Large intestine (tissue), 3 donors: ENCODE measurements at regions not wholly inside any gene's neighbourhood (a gene's known extent, or its start where the extent isn't known, plus 50 kb on each side); places are given as distances from the start of the nearest gene placed in this dataset.
"Not testable (repeated sequence)": the region's sequence is repeated elsewhere in the genome, so short reads cannot be mapped to it uniquely, and the experiment has no call there.

Experiments
- DNase-seq, 2 donors: peaks; one replicate each; pipeline versions ENCODE4 v3.0.0 to v3.0.0-alpha.2; 2013
- H3K27ac ChIP-seq: one replicate; pipeline ENCODE4 v1.5.1; 2013; ENCODE audit warnings: low read length
- H3K27me3 ChIP-seq: 2 replicates; pipeline ENCODE4 v1.6.1; 2013; ENCODE audit warnings: low read length; ENCODE audit not compliant: control insufficient read depth, insufficient read depth
- H3K36me3 ChIP-seq: 2 replicates; pipeline ENCODE4 v1.6.1; 2013; ENCODE audit warnings: low read length; ENCODE audit not compliant: control insufficient read depth, insufficient read depth
- H3K4me1 ChIP-seq: one replicate; pipeline ENCODE4 v1.6.1; 2013; ENCODE audit warnings: low read length; ENCODE audit not compliant: control insufficient read depth, insufficient read depth
- H3K4me3 ChIP-seq: one replicate; pipeline ENCODE4 v1.5.1; 2013; ENCODE audit warnings: low read length
- H3K9me3 ChIP-seq: one replicate; pipeline ENCODE4 v1.6.1; 2013; ENCODE audit warnings: mild to moderate bottlenecking, low read depth, low read length, moderate library complexity; ENCODE audit not compliant: control insufficient read depth
- WGBS: methylation state at CpG from one replicate; pipeline ENCODE4 v1.1.5; 2013; ENCODE audit warnings: low lambda C conversion rate; ENCODE audit not compliant: insufficient coverage; 5-methylcytosine and 5-hydroxymethylcytosine counted together

DNA sequence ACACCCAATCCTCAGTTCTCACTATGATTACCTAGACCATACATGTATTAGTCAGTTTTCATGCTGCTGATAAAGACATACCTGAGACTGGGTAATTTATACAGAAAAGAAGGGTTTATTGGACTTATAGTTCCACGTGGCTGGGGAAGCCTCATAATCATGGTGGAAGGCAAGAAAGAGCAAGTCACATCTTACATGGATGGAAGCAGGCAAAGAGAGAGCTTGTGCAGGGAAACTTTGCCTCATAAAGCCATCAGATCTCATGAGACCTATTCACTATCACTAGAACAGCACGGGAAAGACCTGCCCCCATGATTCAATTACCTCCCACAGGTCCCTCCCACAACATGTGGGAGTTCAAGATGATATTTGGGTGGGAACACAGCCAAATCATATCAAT, 79.5 kb upstream of the FGGY start:
- DNase-seq, H3K9me3 ChIP-seq, H3K27me3 ChIP-seq, H3K4me3 ChIP-seq, H3K27ac ChIP-seq, H3K36me3 ChIP-seq, H3K4me1 ChIP-seq: not testable (repeated sequence)
- WGBS = no CpG with 5 or more reads among the region's 2 CpGs

DNA sequence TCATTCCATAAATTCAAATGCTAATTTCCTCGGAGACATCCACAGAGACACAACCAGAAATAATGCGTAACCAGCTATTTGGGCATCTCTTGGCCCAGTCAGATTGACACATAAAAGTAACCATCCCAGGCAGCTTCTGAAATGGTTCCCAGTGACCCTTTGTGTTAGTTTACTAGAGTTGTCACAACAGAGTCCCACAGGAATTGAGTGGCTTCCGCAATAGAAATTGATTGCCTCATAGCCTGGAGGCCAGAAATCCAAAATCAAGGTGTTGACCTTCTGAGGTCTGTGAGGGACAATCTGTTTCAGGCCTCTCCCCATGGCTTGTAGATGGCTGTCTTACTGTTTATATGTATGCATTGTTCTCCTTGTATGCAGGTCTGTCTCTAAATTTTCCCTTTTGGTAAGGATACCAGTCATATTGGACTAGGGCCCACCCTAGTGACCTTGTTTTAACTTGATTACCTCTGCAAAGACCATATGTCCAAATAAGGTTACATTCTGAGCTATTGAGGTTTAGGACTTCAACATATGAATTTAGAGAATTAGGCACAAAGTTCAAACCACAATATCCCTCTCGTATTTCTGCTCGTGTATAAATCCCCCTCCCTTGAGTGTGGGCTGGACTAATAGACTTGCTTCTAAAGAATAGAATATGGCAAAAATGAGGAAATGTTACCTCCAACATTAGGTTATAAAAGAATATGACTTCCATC, 78.2 kb upstream of the FGGY start:
- H3K4me3 ChIP-seq = no peak overlapping the region
- H3K36me3 ChIP-seq = no peaks in the 10 kb centered on the region
- no peak for DNase-seq
- peaks cover 4% of the 10 kb centered on the region for H3K9me3 ChIP-seq
- no peaks in the 10 kb centered on the region for H3K27me3 ChIP-seq
- WGBS = no CpG with 5 or more reads among the region's 5 CpGs
- peaks cover 6% of the 10 kb centered on the region for H3K4me1 ChIP-seq
- H3K27ac ChIP-seq = no peak overlapping the region

- WGBS = no CpG with 5 or more reads among the region's 2 CpGs
- Histone ChIP-seq H3K36me3 (no peaks in the 10 kb centered on the region), H3K27me3 (no peaks in the 10 kb centered on the region), H3K4me1 (peaks cover 17% of the 10 kb centered on the region), H3K27ac (no peak overlapping the region), H3K9me3 (peaks cover 4% of the 10 kb centered on the region), H3K4me3 (no peak overlapping the region)
- DNase-seq = no peak
Observed at GRCh38 chr1:59219916-59220315, 77.0 kb upstream of the FGGY start.

GRCh38 chr1:59220356-59220755, 76.5 kb upstream of the FGGY start:
- peaks cover 4% of the 10 kb centered on the region for H3K9me3 ChIP-seq
- DNase-seq = no peak
- H3K4me3 ChIP-seq = no peak overlapping the region
- no peaks in the 10 kb centered on the region for H3K36me3 ChIP-seq
- no CpG with 5 or more reads among the region's 5 CpGs for WGBS
- no peak overlapping the region for H3K27ac ChIP-seq
- H3K27me3 ChIP-seq = no peaks in the 10 kb centered on the region
- peaks cover 21% of the 10 kb centered on the region for H3K4me1 ChIP-seq

DNA sequence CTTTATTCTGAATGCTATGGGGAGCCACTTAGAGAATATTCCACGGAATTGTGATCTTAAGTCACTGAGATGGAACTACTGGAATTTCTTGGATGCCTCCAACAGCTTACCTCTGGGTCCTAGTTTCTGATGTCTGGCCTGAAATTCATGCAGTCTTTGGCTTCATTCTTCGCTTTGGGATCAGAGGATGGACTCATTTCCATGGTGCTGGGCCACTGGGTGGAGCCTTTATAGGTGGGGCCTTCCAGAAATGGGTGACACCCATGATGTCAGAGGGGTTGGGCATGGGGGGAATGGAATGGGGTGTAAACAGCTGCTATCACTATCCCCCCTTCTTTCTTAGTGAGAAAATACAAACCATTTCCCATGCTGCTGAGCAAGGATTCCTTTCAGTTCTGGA, 73.7 kb upstream of the FGGY start:
- Histone ChIP-seq H3K36me3 (no peaks in the 10 kb centered on the region), H3K27ac (peak overlapping the region; percentile 71), H3K4me3 (no peak overlapping the region), H3K4me1 (peaks cover 30% of the 10 kb centered on the region), H3K9me3 (no peaks in the 10 kb centered on the region), H3K27me3 (no peaks in the 10 kb centered on the region)
- DNase-seq = no peak
- no CpG with 5 or more reads among the region's 2 CpGs for WGBS

- H3K27me3 ChIP-seq = no peaks in the 10 kb centered on the region
- peaks cover 30% of the 10 kb centered on the region for H3K4me1 ChIP-seq
- no peak overlapping the region for H3K4me3 ChIP-seq
- no peaks in the 10 kb centered on the region for H3K36me3 ChIP-seq
- H3K9me3 ChIP-seq = no peaks in the 10 kb centered on the region
- DNase-seq = peak; percentile 31 to 69
- peak overlapping the region; percentile 71 for H3K27ac ChIP-seq
- no CpG with 5 or more reads among the region's 3 CpGs for WGBS
Observed at GRCh38 chr1:59223989-59224634, 72.8 kb upstream of the FGGY start.

DNA sequence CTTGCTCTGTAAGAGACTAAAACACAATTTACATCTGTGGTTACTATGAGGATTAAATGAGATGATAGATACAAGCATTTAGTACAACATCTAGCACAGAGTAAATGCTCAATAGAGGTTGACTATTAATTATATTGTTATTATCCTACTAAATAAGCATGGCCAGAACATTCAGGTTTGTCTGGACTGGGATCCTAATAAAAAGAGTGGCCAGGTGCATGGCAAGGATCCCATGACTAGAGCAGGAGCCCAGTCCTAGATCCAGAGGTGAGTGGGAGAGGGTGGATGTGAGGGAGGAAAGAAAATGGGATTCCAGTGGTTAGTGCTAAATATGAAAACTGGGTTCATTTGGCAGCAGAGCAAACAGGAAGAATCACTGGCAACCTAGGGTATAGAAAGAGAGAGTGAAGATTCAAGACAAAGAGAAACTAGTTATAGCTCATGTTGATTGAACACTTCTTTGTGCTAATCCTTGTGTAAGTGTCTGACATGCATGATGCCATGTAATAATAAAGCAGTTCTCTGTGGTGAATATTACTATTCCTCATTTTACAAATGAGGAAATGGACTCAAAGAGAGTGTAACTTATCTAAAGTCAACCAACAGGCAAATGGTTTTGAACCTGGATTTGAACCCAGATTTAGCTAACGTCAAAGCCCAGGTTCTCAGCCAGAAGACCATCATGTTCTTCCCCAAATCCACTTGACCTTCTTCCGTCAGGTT, 71.1 kb upstream of the FGGY start:
- DNase-seq = no peak
- no CpG with 5 or more reads among the region's 2 CpGs for WGBS

GRCh38 chr1:59229138-59229537, 67.8 kb upstream of the FGGY start:
- H3K36me3 ChIP-seq = no peaks in the 10 kb centered on the region
- H3K4me3 ChIP-seq = no peak overlapping the region
- DNase-seq = no peak
- H3K27ac ChIP-seq = no peak overlapping the region
- H3K4me1 ChIP-seq = peaks cover 22% of the 10 kb centered on the region
- H3K9me3 ChIP-seq = no peaks in the 10 kb centered on the region
- no peaks in the 10 kb centered on the region for H3K27me3 ChIP-seq

More for the DNA sequence above, 71.1 kb upstream of the FGGY start:
- Histone ChIP-seq H3K36me3 (no peaks in the 10 kb centered on the region), H3K4me3 (no peak overlapping the region), H3K27me3 (no peaks in the 10 kb centered on the region), H3K27ac (peak overlapping the region; percentile 71), H3K9me3 (no peaks in the 10 kb centered on the region), H3K4me1 (peaks cover 30% of the 10 kb centered on the region)

DNA sequence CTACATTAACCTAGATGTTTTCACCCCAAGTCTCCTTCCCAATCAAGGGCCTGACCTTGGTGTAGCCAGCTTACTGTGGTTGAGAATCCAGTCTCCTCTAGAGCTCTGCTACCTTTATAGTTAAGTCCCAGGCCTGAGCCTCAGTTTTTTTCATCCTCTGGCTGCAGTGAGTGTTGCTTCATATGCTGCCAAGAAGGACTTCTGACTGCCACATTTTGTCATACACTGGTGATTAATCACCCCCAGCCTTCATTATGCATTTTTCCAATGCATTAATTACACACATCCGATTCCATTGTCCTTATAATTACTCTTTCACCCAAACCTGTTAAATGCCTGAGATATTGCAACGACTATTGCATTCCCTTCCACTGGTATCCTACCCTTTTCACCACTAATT, 66.3 kb upstream of the FGGY start:
- no peaks in the 10 kb centered on the region for H3K9me3 ChIP-seq
- H3K27ac ChIP-seq = no peak overlapping the region
- H3K4me3 ChIP-seq = no peak overlapping the region
- WGBS = no CpG with 5 or more reads among the region's 2 CpGs
- H3K4me1 ChIP-seq = peaks cover 8% of the 10 kb centered on the region
- DNase-seq = no peak
- H3K27me3 ChIP-seq = no peaks in the 10 kb centered on the region
- no peaks in the 10 kb centered on the region for H3K36me3 ChIP-seq

DNA sequence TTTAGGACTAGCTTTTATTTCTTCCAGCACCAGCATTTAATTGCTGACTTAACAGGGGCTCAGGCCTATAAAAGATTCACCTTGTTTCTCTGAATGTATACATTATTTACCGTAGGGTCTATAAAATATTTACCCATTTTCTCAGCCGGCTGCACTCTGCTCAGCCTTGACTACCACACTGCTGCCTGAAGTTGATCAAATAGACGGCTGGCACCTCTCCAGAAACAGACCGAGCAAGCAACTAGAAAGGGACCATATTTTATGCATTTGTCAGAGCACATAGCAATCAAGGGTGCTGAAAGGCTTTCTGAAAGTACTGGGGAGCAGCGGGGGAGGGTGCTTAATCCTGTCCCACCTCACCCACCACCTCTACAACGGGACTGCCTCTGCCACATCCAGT, 64.7 kb upstream of the FGGY start:
- peak in 1 of 2 donors; percentile 41 for DNase-seq

More for the DNA sequence above, 64.7 kb upstream of the FGGY start:
- WGBS = no CpG with 5 or more reads among the region's 6 CpGs
- Histone ChIP-seq H3K27me3 (no peaks in the 10 kb centered on the region), H3K36me3 (no peaks in the 10 kb centered on the region), H3K27ac (no peak overlapping the region), H3K9me3 (peaks cover 1% of the 10 kb centered on the region), H3K4me1 (peaks cover 2% of the 10 kb centered on the region), H3K4me3 (no peak overlapping the region)
